Dendritic cell treated with granulocyte-macrophage colony-stimulating factor and Interleukin-4, amounts not matched to agents 40 ng/mL and 50 ng/mL, for 4 days (primary cell): ENCODE measurements at regions not wholly inside any gene's neighbourhood (a gene's known extent, or its start where the extent isn't known, plus 50 kb on each side); places are given as distances from the start of the nearest gene placed in this dataset.

Experiments used
- H3K27ac Mint-ChIP-seq: one replicate; pipeline ENCODE4 v1.8.0; 2022; ENCODE audit warnings: mild to moderate bottlenecking, mixed read lengths
- H3K27me3 Mint-ChIP-seq: one replicate; pipeline ENCODE4 v1.8.0; 2022; ENCODE audit warnings: mild to moderate bottlenecking, mixed read lengths
- H3K36me3 Mint-ChIP-seq: one replicate; pipeline ENCODE4 v1.8.0; 2022; ENCODE audit warnings: low read depth, mixed read lengths
- H3K4me1 Mint-ChIP-seq: one replicate; pipeline ENCODE4 v1.8.0; 2022; ENCODE audit warnings: low read depth, mixed read lengths
- H3K4me3 Mint-ChIP-seq: one replicate; pipeline ENCODE4 v1.8.0; 2022; ENCODE audit warnings: mild to moderate bottlenecking, moderate library complexity, mixed read lengths
- H3K9me3 Mint-ChIP-seq: one replicate; pipeline ENCODE4 v1.8.0; 2022; ENCODE audit warnings: mixed read lengths
- intact Hi-C: fragments of 100-400 bp; cut with micrococcal nuclease; formaldehyde crosslinking; loops from one replicate; pipeline ENCODE4 v1.15.0; 2022

- Mint-ChIP-seq H3K4me3 (no peak overlapping the region), H3K4me1 (no peaks in the 10 kb centered on the region), H3K36me3 (no peaks in the 10 kb centered on the region), H3K9me3 (no peaks in the 10 kb centered on the region), H3K27ac (no peak overlapping the region), H3K27me3 (no peaks in the 10 kb centered on the region)
- intact Hi-C loops = no loop called here
Measured at GRCh38 chr16:13806671-13807070, 113.3 kb upstream of the ERCC4 start.

DNA sequence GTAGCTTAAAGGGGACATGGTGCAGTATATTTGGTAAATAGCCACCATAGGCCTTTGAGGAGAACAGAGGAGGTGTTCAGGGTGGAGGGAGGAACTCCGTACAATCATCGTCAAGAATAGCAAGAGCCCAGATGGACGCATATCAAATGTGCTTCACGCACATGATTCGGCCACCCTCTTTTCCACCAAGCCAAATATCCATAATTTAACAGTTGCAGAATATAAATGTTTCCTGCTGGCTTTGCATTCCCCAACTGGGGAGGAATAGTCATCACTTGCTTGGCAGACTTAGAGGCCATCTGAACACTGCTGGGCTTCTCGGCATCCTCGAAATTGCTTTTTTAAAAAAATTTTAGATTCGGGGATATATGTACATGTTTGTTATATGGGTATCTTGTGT, 111.9 kb upstream of the ERCC4 start:
- Mint-ChIP-seq H3K4me3 (no peak overlapping the region), H3K9me3 (no peaks in the 10 kb centered on the region), H3K27ac (no peak overlapping the region), H3K4me1 (no peaks in the 10 kb centered on the region), H3K36me3 (no peaks in the 10 kb centered on the region), H3K27me3 (no peaks in the 10 kb centered on the region)
- intact Hi-C loops = no loop called here

DNA sequence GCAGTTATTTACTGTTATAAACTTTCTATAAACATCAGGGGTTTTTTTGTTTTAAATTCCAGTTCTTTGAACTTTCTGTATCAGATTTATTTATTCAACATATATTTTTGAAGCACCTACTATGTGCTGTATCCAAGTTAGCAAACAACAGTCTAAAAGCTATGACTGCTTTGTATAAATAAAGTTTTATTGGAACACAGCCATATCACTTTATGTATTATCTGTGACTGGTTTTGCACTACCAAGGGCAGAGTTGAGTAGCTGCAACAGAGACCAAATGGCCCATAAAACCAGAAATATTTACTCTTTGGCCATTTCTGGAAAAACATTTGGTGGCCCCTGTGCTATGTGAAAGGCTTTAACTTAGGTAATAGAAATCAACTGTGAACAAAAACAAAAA, 110.2 kb upstream of the ERCC4 start:
- Mint-ChIP-seq H3K27ac (no peak overlapping the region), H3K4me1 (no peaks in the 10 kb centered on the region), H3K4me3 (no peak overlapping the region), H3K27me3 (no peaks in the 10 kb centered on the region), H3K36me3 (no peaks in the 10 kb centered on the region), H3K9me3 (no peaks in the 10 kb centered on the region)
- intact Hi-C loops = no loop called here

DNA sequence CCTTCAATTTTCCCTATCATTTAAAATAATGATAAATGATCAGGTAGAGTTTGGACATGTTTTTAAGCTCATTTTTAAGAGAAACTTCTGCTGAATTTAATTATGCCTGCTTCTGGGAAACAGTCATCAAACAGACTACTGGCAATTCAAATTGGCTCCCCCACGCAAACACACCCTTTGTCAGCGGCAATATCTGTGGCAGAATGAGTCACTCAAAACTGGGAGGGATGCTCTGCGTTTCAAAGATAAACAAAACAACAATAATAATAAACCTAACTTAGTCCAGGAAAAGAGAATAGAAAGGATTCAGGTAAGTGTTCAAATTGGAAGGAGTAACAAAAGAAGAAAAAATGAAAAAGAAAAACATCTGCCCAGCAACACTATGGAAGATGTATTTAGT, 108.1 kb upstream of the ERCC4 start:
- Mint-ChIP-seq H3K27ac (no peak overlapping the region), H3K4me1 (no peaks in the 10 kb centered on the region), H3K9me3 (peaks cover 2% of the 10 kb centered on the region), H3K36me3 (no peaks in the 10 kb centered on the region), H3K4me3 (no peak overlapping the region), H3K27me3 (no peaks in the 10 kb centered on the region)
- intact Hi-C loops = no loop called here

DNA sequence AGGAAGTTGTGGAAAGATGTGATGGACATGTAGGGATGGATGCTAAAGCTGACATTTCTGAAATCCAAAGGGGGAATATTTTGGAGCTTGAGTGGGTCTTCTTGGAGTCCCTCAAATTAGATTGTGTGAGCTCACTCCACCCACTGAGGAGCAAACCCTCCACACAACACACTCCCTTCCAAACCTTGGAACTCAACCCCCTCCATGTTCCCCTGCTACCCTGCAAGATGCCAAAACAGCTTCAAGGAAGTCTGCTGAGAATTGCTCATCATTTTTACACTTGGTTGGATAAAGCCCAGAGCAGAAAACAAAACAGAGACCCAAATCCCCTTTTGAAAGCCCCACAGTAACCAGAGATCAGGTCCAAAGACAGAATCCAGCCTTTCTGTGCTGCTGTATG, 103.3 kb upstream of the ERCC4 start:
- intact Hi-C loops = no loop called here
- H3K4me1 Mint-ChIP-seq = no peaks in the 10 kb centered on the region
- no peaks in the 10 kb centered on the region for H3K36me3 Mint-ChIP-seq
- H3K4me3 Mint-ChIP-seq = no peak overlapping the region
- no peak overlapping the region for H3K27ac Mint-ChIP-seq
- peaks cover 6% of the 10 kb centered on the region for H3K9me3 Mint-ChIP-seq
- H3K27me3 Mint-ChIP-seq = no peaks in the 10 kb centered on the region

- no peaks in the 10 kb centered on the region for H3K36me3 Mint-ChIP-seq
- intact Hi-C loops = no loop called here
- H3K4me1 Mint-ChIP-seq = no peaks in the 10 kb centered on the region
- no peak overlapping the region for H3K4me3 Mint-ChIP-seq
- H3K27ac Mint-ChIP-seq = no peak overlapping the region
- no peaks in the 10 kb centered on the region for H3K9me3 Mint-ChIP-seq
- H3K27me3 Mint-ChIP-seq = no peaks in the 10 kb centered on the region
Measured at GRCh38 chr16:13823501-13823900, 96.5 kb upstream of the ERCC4 start.

DNA sequence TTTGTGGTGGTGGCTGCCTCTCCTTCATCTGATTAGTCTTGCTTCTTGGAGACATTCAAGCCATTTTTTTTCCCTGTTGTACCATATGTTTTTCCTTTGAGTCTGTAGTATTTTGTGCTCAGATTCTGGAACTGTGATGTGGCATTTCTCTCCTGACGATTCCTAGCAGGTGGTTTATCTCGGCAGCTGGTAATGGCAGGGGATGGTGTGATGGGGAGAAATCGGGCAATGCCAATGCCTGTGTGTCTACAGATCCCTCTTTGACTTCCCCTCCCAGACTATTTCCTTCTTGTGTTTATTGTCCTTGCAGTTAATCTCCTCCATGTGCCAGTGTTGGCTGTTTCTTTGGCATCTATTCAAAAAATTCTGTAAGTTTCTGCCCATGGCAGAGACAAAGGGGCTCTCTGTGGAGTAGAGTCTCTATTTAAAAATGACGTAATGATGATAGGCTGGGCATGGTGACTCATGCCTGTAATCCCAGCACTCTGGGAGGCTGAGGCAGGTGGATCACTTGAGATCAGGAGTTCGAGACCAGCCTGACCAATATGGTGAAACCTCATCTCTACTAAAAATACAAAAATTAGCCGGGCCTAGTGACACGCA, 90.2 kb upstream of the ERCC4 start:
- Mint-ChIP-seq H3K4me1 (no peaks in the 10 kb centered on the region), H3K27me3 (peaks cover 2% of the 10 kb centered on the region), H3K9me3 (no peaks in the 10 kb centered on the region), H3K4me3 (no peak overlapping the region), H3K27ac (no peak overlapping the region), H3K36me3 (no peaks in the 10 kb centered on the region)
- intact Hi-C loops = no loop called here

GRCh38 chr16:13833515-13833914, 86.4 kb upstream of the ERCC4 start:
- peaks cover 2% of the 10 kb centered on the region for H3K27me3 Mint-ChIP-seq
- H3K4me1 Mint-ChIP-seq = no peaks in the 10 kb centered on the region
- H3K27ac Mint-ChIP-seq = no peak overlapping the region
- H3K36me3 Mint-ChIP-seq = no peaks in the 10 kb centered on the region
- no peaks in the 10 kb centered on the region for H3K9me3 Mint-ChIP-seq
- H3K4me3 Mint-ChIP-seq = no peak overlapping the region
- intact Hi-C loops = no loop called here

DNA sequence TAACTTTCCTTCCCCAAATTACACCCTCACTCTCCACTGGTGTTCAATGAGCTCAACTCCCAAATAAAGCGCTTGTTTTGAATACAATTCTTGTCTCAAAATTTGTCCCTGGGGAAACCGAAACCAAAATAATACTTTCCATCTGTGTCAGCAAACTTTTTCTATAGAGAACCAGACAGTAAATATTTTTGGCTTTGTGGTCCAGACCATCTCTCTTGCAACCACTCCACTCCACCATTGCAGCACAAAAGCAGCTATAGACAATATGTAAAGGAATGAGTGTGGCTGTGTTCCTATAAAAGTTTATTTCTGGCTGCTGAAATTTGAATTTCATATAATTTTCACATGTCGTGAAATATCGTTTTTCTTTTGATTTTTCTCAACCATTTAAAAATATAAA, 84.6 kb upstream of the ERCC4 start:
- Mint-ChIP-seq H3K4me3 (no peak overlapping the region), H3K36me3 (no peaks in the 10 kb centered on the region), H3K4me1 (no peaks in the 10 kb centered on the region), H3K27me3 (peaks cover 2% of the 10 kb centered on the region), H3K9me3 (no peaks in the 10 kb centered on the region), H3K27ac (no peak overlapping the region)
- intact Hi-C loops = no loop called here

- Mint-ChIP-seq H3K27me3 (peaks cover 2% of the 10 kb centered on the region), H3K4me3 (no peak overlapping the region), H3K4me1 (no peaks in the 10 kb centered on the region), H3K36me3 (no peaks in the 10 kb centered on the region), H3K9me3 (no peaks in the 10 kb centered on the region), H3K27ac (no peak overlapping the region)
- intact Hi-C loops = no loop called here
Measured at GRCh38 chr16:13835935-13836730, 83.8 kb upstream of the ERCC4 start.

DNA sequence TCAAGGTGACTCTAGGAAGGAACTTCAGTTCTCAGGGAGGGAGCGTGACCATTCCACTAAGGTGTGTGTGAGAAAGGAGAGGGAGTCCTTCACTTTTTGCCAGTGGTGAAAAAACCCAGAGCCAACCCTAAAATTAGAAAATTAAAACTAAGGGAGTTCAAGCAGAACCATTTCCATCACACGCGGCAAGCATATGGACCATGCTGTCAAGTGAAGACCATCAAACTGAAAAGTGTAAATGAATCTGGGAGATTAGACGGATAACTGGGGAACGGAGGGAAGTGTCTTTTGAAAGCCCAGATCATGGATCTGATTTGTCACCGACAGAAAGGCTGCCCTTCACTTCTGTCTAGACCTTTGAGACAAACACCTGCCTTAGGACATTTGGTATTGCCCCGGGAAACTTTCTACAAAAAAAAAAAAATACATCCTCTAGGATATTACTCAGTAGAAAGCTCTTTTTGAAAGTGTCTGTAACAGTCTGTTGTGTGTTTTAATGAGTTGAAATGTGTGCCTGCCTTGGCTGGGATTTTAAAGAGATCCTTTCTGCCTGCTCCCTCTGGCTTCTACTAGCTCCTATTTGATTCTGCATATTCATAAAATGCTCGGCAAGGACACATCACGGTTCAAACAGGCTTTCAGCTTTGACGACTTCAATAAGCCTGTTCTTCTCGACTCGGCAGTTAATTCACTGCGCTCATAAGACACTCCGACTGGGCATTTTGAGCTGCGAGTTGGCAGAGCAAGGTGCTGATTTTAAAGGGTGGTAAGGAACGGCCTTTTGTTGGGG, 81.4 kb upstream of the ERCC4 start:
- Mint-ChIP-seq H3K27me3 (no peaks in the 10 kb centered on the region), H3K4me1 (no peaks in the 10 kb centered on the region), H3K36me3 (no peaks in the 10 kb centered on the region), H3K27ac (no peak overlapping the region), H3K4me3 (no peak overlapping the region), H3K9me3 (no peaks in the 10 kb centered on the region)
- intact Hi-C loops = no loop called here

DNA sequence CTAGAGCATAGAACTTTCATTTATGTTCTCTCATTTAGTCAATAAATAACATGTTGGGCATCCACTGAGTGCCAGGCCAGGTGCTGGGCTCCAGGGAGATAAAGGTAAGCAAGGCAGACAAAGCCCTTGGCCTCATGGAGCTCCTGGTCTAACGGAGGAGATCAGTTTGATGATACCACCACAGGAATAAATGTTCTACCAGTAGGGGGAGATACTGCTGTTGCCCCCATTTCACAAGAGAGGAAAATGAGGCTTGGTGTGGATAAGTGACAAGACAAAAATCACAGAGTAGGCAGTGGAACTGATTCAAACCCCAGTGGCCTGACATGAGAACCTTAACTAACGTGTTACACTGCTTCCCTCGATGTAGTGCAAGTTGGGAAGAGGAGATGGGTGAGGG, 80.4 kb upstream of the ERCC4 start:
- intact Hi-C loops = no loop called here
- Mint-ChIP-seq H3K27ac (no peak overlapping the region), H3K27me3 (no peaks in the 10 kb centered on the region), H3K9me3 (no peaks in the 10 kb centered on the region), H3K4me1 (no peaks in the 10 kb centered on the region), H3K36me3 (no peaks in the 10 kb centered on the region), H3K4me3 (no peak overlapping the region)

DNA sequence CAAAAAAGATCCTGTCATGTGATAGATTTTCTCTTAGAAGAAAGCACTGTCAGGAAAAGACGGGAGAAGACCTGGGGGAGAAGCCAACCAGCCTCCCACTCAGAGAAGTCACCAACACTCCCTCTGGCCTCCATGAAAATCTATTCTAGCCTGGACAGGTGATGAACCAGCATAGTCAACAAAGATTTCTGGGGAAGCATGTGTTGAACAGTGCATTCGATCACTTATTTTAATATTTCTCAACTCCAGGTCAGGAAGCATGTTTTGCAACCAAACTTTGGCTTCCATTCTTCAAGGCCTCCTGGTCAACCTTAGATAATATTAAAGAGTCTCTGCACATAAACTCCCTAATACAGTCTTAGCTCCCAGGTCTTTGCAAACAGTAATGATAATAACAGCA, 74.7 kb upstream of the ERCC4 start:
- Mint-ChIP-seq H3K27ac (no peak overlapping the region), H3K36me3 (no peaks in the 10 kb centered on the region), H3K4me3 (no peak overlapping the region), H3K27me3 (peaks cover 1% of the 10 kb centered on the region), H3K4me1 (no peaks in the 10 kb centered on the region), H3K9me3 (no peaks in the 10 kb centered on the region)
- intact Hi-C loops = no loop called here

DNA sequence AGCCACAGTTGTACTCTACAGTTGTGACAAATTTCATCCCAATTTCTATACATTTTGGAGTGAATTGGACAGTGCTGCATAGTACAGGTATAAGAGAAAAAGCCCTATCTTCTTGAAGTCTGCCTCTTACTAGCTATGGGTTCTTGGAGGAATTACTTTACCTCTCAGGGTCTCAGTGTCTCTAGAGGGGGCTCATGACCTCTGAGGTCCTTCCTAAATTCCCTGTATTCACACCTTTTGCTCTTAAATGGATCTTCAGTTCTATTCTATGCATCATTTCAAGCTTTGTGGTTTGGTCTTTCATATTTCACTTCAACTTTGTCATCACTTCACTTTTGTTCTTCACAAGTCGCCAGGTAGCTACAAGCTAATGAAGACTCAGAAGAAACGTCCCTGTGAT, 71.2 kb upstream of the ERCC4 start:
- intact Hi-C loops = no loop called here
- no peak overlapping the region for H3K27ac Mint-ChIP-seq

More for the DNA sequence above, 71.2 kb upstream of the ERCC4 start:
- Mint-ChIP-seq H3K4me3 (no peak overlapping the region), H3K36me3 (no peaks in the 10 kb centered on the region), H3K27me3 (peaks cover 1% of the 10 kb centered on the region), H3K4me1 (no peaks in the 10 kb centered on the region), H3K9me3 (peaks cover 9% of the 10 kb centered on the region)
